ENCODE measurements at regions not wholly inside any gene's neighbourhood (a gene's known extent, or its start where the extent isn't known, plus 50 kb on each side); places are given as distances from the start of the nearest gene placed in this dataset.

DNA sequence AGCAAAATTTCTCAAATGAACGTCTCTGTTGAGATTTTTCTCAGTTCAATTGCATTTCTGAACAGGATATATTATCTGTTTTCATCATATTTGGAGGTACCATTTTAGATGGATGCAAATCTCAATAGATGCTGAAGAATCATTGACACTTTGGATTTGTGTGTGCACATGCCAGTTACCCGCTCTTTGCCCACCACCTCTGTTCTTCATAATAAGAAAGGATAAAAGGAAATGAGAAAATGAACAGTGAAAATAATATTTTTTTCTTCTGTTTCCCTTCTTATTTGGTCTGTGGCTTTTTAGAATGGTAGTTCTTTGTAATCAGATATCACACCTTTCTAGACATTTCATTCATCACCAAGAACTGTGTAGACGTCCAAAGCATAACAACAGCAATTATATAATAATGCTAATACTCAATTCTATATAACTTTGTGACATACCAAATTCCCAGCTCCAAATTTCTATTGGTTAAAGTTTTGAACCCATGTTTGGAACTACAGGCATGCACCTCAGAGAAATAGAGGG, 256.7 kb upstream of the SATB1 start:
- no peak overlapping the region for H2AFZ ChIP-seq
- H3K36me3 ChIP-seq (ENCODE audit: control insufficient read depth, insufficient read depth, low read length), result no peaks in the 10 kb centered on the region
- H3K4me1 ChIP-seq, result no peaks in the 10 kb centered on the region
- H3K79me2 ChIP-seq, result no peaks in the 10 kb centered on the region
- H3K27me3 ChIP-seq (ENCODE audit: control insufficient read depth, insufficient read depth, low read length), result no peaks in the 10 kb centered on the region
- H3K9me3 ChIP-seq (ENCODE audit: control insufficient read depth, low read length), result no peaks in the 10 kb centered on the region
- no peak overlapping the region for H3K4me3 ChIP-seq (ENCODE audit: low read depth, low read length)
- no peak overlapping the region for H3K9ac ChIP-seq
- TF ChIP-seq CTCF (IDR thresholded peaks at IDR 0.05), result no peak
- H3K27ac ChIP-seq, result no peak overlapping the region
- H3K4me2 ChIP-seq (ENCODE audit: low read length), result no peak overlapping the region

DNA sequence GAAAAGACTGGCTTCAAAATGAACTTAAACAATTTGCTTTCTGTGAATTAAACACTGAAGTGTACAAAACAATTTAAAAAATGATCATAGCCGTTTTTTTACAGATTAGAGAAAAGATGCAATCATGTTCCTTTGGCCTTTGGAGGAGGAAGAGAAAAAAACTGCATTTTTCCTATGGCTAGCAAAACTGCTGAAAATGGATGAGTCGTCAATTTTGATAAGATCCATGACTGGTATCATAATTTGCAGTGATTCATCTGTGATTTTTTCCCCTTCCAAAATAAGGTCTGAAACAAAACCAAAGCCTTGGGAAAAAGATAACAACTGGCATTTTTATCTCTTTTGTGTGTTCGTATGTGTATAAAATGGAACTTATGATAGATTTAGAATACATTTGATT, 255.6 kb upstream of the SATB1 start:
- Histone ChIP-seq H3K9me3 (ENCODE audit: control insufficient read depth, low read length) (no peaks in the 10 kb centered on the region), H3K4me1 (no peaks in the 10 kb centered on the region), H3K4me3 (ENCODE audit: low read depth, low read length) (no peak overlapping the region), H3K36me3 (ENCODE audit: control insufficient read depth, insufficient read depth, low read length) (no peaks in the 10 kb centered on the region), H3K9ac (no peak overlapping the region), H3K79me2 (no peaks in the 10 kb centered on the region), H2AFZ (no peak overlapping the region), H3K27me3 (ENCODE audit: control insufficient read depth, insufficient read depth, low read length) (no peaks in the 10 kb centered on the region), H3K4me2 (ENCODE audit: low read length) (no peak overlapping the region), H3K27ac (no peak overlapping the region)
- no peak for TF ChIP-seq CTCF (IDR thresholded peaks at IDR 0.05)

- no peaks in the 10 kb centered on the region for H3K27me3 ChIP-seq (ENCODE audit: control insufficient read depth, insufficient read depth, low read length)
- H3K4me3 ChIP-seq (ENCODE audit: low read depth, low read length), result no peak overlapping the region
- H3K4me2 ChIP-seq (ENCODE audit: low read length), result no peak overlapping the region
- H3K79me2 ChIP-seq, result no peaks in the 10 kb centered on the region
- no peak overlapping the region for H2AFZ ChIP-seq
- H3K9ac ChIP-seq, result no peak overlapping the region
- H3K4me1 ChIP-seq, result no peaks in the 10 kb centered on the region
- no peaks in the 10 kb centered on the region for H3K36me3 ChIP-seq (ENCODE audit: control insufficient read depth, insufficient read depth, low read length)
- no peak for TF ChIP-seq CTCF (IDR thresholded peaks at IDR 0.05)
- H3K9me3 ChIP-seq (ENCODE audit: control insufficient read depth, low read length), result no peaks in the 10 kb centered on the region
- H3K27ac ChIP-seq, result no peak overlapping the region
Measured at GRCh38 chr3:18679238-18679637, 254.1 kb upstream of the SATB1 start.

DNA sequence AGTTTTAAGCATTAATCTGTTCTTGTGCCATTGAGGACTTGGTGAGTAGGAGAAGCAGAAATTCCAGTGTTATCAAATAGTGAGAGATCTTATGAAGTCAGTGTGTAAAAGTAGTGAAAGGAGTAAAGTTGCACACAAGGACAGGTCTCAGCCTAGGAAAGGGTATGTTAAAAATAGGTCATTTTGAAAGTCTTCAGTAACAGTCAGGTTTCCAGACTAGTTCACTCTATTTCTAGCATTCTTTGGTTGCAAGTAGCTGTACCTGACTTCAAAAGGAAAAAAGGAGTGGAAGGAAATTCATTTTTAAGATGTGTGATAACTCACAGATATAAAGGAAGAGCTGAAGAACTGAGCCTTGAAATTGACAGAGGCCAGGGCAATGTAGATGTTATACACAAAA, 250.1 kb upstream of the SATB1 start:
- Histone ChIP-seq H3K4me1 (no peaks in the 10 kb centered on the region), H3K27me3 (ENCODE audit: control insufficient read depth, insufficient read depth, low read length) (no peaks in the 10 kb centered on the region), H3K9ac (no peak overlapping the region), H3K4me3 (ENCODE audit: low read depth, low read length) (no peak overlapping the region), H3K27ac (no peak overlapping the region), H3K79me2 (no peaks in the 10 kb centered on the region), H3K36me3 (ENCODE audit: control insufficient read depth, insufficient read depth, low read length) (no peaks in the 10 kb centered on the region), H3K9me3 (ENCODE audit: control insufficient read depth, low read length) (no peaks in the 10 kb centered on the region), H3K4me2 (ENCODE audit: low read length) (no peak overlapping the region), H2AFZ (no peak overlapping the region)
- TF ChIP-seq CTCF (IDR thresholded peaks at IDR 0.05), result no peak

DNA sequence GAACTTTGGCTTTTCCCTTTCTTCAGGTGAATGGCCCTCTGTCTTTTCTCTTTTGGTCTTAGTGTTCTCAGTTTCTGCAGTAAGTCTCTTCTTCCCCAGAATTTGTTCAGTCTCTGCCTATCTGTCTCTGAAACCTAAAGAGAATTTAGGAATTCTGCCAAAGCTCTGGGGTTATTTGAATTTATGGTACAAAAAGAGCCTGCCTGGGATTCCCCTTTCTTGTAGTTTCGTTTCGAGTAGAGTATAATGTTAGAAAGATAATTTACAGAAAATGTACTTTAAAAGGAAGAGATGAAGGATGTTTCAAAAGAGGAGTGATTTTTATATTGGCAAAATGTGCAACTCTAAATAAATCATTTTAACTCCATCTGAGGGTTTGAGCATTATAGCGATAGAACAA, 247.4 kb upstream of the SATB1 start:
- no peak overlapping the region for H3K4me2 ChIP-seq (ENCODE audit: low read length)
- H3K9me3 ChIP-seq (ENCODE audit: control insufficient read depth, low read length), result no peaks in the 10 kb centered on the region
- H3K4me1 ChIP-seq, result no peaks in the 10 kb centered on the region
- no peak overlapping the region for H2AFZ ChIP-seq
- no peak overlapping the region for H3K4me3 ChIP-seq (ENCODE audit: low read depth, low read length)
- no peaks in the 10 kb centered on the region for H3K79me2 ChIP-seq
- H3K27ac ChIP-seq, result no peak overlapping the region
- no peak overlapping the region for H3K9ac ChIP-seq
- no peak for TF ChIP-seq CTCF (IDR thresholded peaks at IDR 0.05)
- no peaks in the 10 kb centered on the region for H3K36me3 ChIP-seq (ENCODE audit: control insufficient read depth, insufficient read depth, low read length)
- H3K27me3 ChIP-seq (ENCODE audit: control insufficient read depth, insufficient read depth, low read length), result no peaks in the 10 kb centered on the region

Measured in parathyroid adenoma (tissue), 2 donors.